GM23338 (cell line): ENCODE measurements at regions not wholly inside any gene's neighbourhood (a gene's known extent, or its start where the extent isn't known, plus 50 kb on each side); places are given as distances from the start of the nearest gene placed in this dataset.

Experiments
- ATAC-seq: fragments of 200-7000 bp; cut with Tn5 transposase; 3 replicates; pipeline ENCODE4 v1.9.1; 2020
- DNase-seq: peaks from one replicate; pipeline ENCODE4 v3.0.0-alpha.2; 2015; ENCODE audit warnings: low spot score
- H2AFZ ChIP-seq: fragments of 200-600 bp; sonication (generic); 2 replicates; pipeline ENCODE4 v1.8.0; 2016; ENCODE audit warnings: antibody characterized with exemption, mild to moderate bottlenecking, moderate library complexity
- H3F3A ChIP-seq: fragments of 200-600 bp; sonication (generic); replicated peaks from 2 replicates; pipeline ENCODE4 v1.8.0; 2017; ENCODE audit warnings: antibody characterized with exemption, mixed run types, low read depth
- H3K27ac ChIP-seq: fragments of 200-600 bp; sonication (generic); 2 replicates; pipeline ENCODE4 v1.6.1; 2016; ENCODE audit warnings: low read depth
- H3K27me3 ChIP-seq: fragments of 200-600 bp; sonication (generic); 2 replicates; pipeline ENCODE4 v1.8.0; 2016; ENCODE audit warnings: mild to moderate bottlenecking, mixed run types, moderate library complexity; ENCODE audit not compliant: insufficient read depth
- H3K36me3 ChIP-seq: fragments of 200-600 bp; sonication (generic); 2 replicates; pipeline ENCODE4 v1.8.0; 2016; ENCODE audit warnings: mild to moderate bottlenecking; ENCODE audit not compliant: insufficient read depth
- H3K4me1 ChIP-seq: fragments of 200-600 bp; sonication (generic); 2 replicates; pipeline ENCODE4 v1.8.0; 2016; ENCODE audit warnings: mild to moderate bottlenecking, moderate library complexity; ENCODE audit not compliant: insufficient read depth
- H3K4me2 ChIP-seq: fragments of 200-600 bp; sonication (generic); 2 replicates; pipeline ENCODE4 v1.7.1; 2017; ENCODE audit warnings: mixed run types
- H3K4me3 ChIP-seq: fragments of 200-600 bp; sonication (generic); 2 replicates; pipeline ENCODE4 v1.6.1; 2016; ENCODE audit warnings: mixed run types
- H3K79me2 ChIP-seq: fragments of 200-600 bp; sonication (generic); replicated peaks from 2 replicates; pipeline ENCODE4 v1.8.0; 2017; ENCODE audit warnings: mild to moderate bottlenecking; ENCODE audit not compliant: insufficient read depth
- H3K9me2 ChIP-seq: fragments of 200-600 bp; sonication (generic); 2 replicates; pipeline ENCODE4 v1.8.0; 2017; ENCODE audit not compliant: insufficient read depth
- H4K20me1 ChIP-seq: fragments of 200-600 bp; sonication (generic); replicated peaks from 2 replicates; pipeline ENCODE4 v1.8.0; 2017; ENCODE audit warnings: mild to moderate bottlenecking; ENCODE audit not compliant: insufficient read depth
- H3K27ac Mint-ChIP-seq: 2 replicates; pipeline ENCODE4 v1.8.0; 2020; ENCODE audit warnings: inconsistent platforms, mild to moderate bottlenecking, moderate library complexity, mixed read lengths
- H3K27me3 Mint-ChIP-seq: 3 replicates; pipeline ENCODE4 v1.8.0; 2022; ENCODE audit warnings: low read depth, mild to moderate bottlenecking, moderate library complexity, mixed read lengths, inconsistent platforms; ENCODE audit not compliant: insufficient read depth, poor library complexity
- H3K36me3 Mint-ChIP-seq: 3 replicates; pipeline ENCODE4 v1.8.0; 2021; ENCODE audit warnings: low read depth, mild to moderate bottlenecking, inconsistent platforms, moderate library complexity, mixed read lengths
- H3K4me1 Mint-ChIP-seq: 3 replicates; pipeline ENCODE4 v1.8.0; 2020; ENCODE audit warnings: mild to moderate bottlenecking, inconsistent platforms, mixed read lengths
- H3K4me3 Mint-ChIP-seq: 3 replicates; pipeline ENCODE4 v1.8.0; 2021; ENCODE audit warnings: moderate library complexity, mild to moderate bottlenecking, inconsistent platforms, mixed read lengths
- H3K9me3 Mint-ChIP-seq: 3 replicates; pipeline ENCODE4 v1.8.0; 2020; ENCODE audit warnings: moderate library complexity, mild to moderate bottlenecking, inconsistent platforms, mixed read lengths
- CREB1 ChIP-seq: fragments of 250-450 bp; sonication (Bioruptor Pico); IDR thresholded peaks from 2 replicates; pipeline ENCODE4 v1.5.0; 2020; ENCODE audit warnings: low read depth, mild to moderate bottlenecking, moderate library complexity
- CTCF ChIP-seq, 2 experiments: fragments of 200-600 bp in 1 of 2; sonication (generic) in 1 of 2; conservative IDR thresholded peaks; 2 replicates each; pipeline versions ENCODE4 v1.5.1 to v1.6.1; 2016 to 2017; ENCODE audit warnings: antibody characterized with exemption in 2 of 2, low read depth in 2 of 2, mild to moderate bottlenecking in 2 of 2, moderate library complexity in 1 of 2
- ETS1 ChIP-seq: IDR thresholded peaks from 2 replicates; pipeline ENCODE4 v1.6.1; 2016; ENCODE audit warnings: antibody characterized with exemption
- EZH2 ChIP-seq: fragments of 200-600 bp; sonication (generic); IDR thresholded peaks from one replicate; pipeline ENCODE4 v1.8.0; 2017; ENCODE audit warnings: antibody characterized with exemption, mild to moderate bottlenecking, low read depth; ENCODE audit not compliant: unreplicated experiment
- JUNB ChIP-seq: IDR thresholded peaks from one replicate; pipeline ENCODE4 v1.6.1; 2016; ENCODE audit warnings: antibody characterized with exemption; ENCODE audit not compliant: unreplicated experiment
- REST ChIP-seq: IDR thresholded peaks from one replicate; pipeline ENCODE4 v1.6.1; 2018; ENCODE audit warnings: antibody characterized with exemption; ENCODE audit not compliant: unreplicated experiment
- STAT1 ChIP-seq: IDR thresholded peaks from one replicate; pipeline ENCODE4 v1.6.1; 2016; ENCODE audit warnings: antibody characterized with exemption; ENCODE audit not compliant: unreplicated experiment
- ZNF462 ChIP-seq: fragments of 250-450 bp; sonication (Bioruptor Pico); IDR thresholded peaks from 2 replicates; pipeline ENCODE4 v1.5.0; 2020; ENCODE audit warnings: mild to moderate bottlenecking, moderate library complexity

GRCh38 chr19:28184997-28185396, 1028.0 kb downstream of the UQCRFS1 start (continued):
- TF ChIP-seq REST, result no peak
- no peak for TF ChIP-seq CREB1 (CRISPR knock-in tag)

- no peak overlapping the region for H3K4me3 Mint-ChIP-seq
- peaks cover 46% of the 10 kb centered on the region for H3K36me3 Mint-ChIP-seq
- H3F3A ChIP-seq, result no peaks in the 10 kb centered on the region
- no peak overlapping the region for H3K4me3 ChIP-seq
- no peaks in the 10 kb centered on the region for H4K20me1 ChIP-seq
- peaks cover 6% of the 10 kb centered on the region; the same call in 1 of the 2 replicates for H3K36me3 ChIP-seq
- no peaks in the 10 kb centered on the region for H3K27me3 ChIP-seq
- peaks cover 8% of the 10 kb centered on the region for H3K4me1 Mint-ChIP-seq
- H3K27ac Mint-ChIP-seq, result no peak overlapping the region
- H3K27ac ChIP-seq, result no peak overlapping the region
- H3K4me1 ChIP-seq, result peaks cover under 1% of the 10 kb centered on the region; the same call in 1 of the 2 replicates
- H3K79me2 ChIP-seq, result no peaks in the 10 kb centered on the region
- DNase-seq (no peak), ATAC-seq (no peak)
- H3K9me3 Mint-ChIP-seq, result peaks cover 59% of the 10 kb centered on the region
- H2AFZ ChIP-seq, result no peak overlapping the region
- H3K9me2 ChIP-seq, result no peaks in the 10 kb centered on the region
- H3K4me2 ChIP-seq, result no peak overlapping the region
- H3K27me3 Mint-ChIP-seq, result peaks cover 6% of the 10 kb centered on the region
- TF ChIP-seq ZNF462 (CRISPR knock-in tag), result no peak
- TF ChIP-seq CTCF (conservative IDR thresholded peaks at IDR 0.05; ENCODE audit: low read depth in 2 of 2), result no peak
- TF ChIP-seq ETS1, result no peak
- no peak for TF ChIP-seq REST
- TF ChIP-seq STAT1, result no peak
- TF ChIP-seq JUNB, result no peak
- TF ChIP-seq EZH2, result no peak
- TF ChIP-seq CREB1 (CRISPR knock-in tag), result no peak
These were observed 1036.8 kb downstream of the UQCRFS1 start for GRCh38 chr19:28176193-28176592.
